Loucy (cell line): ENCODE measurements at regions not wholly inside any gene's neighbourhood (a gene's known extent, or its start where the extent isn't known, plus 50 kb on each side); places are given as distances from the start of the nearest gene placed in this dataset.
A peak's percentile ranks its signal among the peaks of the same experiment; 100 is the strongest.

ENCODE experiments used
- CTCF ChIP-seq: fragments of 200-600 bp; sonication (generic); conservative IDR thresholded peaks from 2 replicates; pipeline ENCODE4 v1.5.1; 2014; ENCODE audit warnings: mild to moderate bottlenecking, antibody characterized with exemption, low read length
- EZH2phosphoT487 ChIP-seq: fragments of 200-600 bp; IDR thresholded peaks from 2 replicates; pipeline ENCODE4 v1.6.1; 2018; ENCODE audit warnings: antibody characterized with exemption, mild to moderate bottlenecking, moderate library complexity, borderline replicate concordance

- peak; percentile 54 for TF ChIP-seq CTCF
- TF ChIP-seq EZH2phosphoT487: no peak
Observed at GRCh38 chr6:45789238-45789637, 226.4 kb downstream of the CLIC5 start.
